Endothelial cell of umbilical vein (primary cell): ENCODE measurements at regions not wholly inside any gene's neighbourhood (a gene's known extent, or its start where the extent isn't known, plus 50 kb on each side); places are given as distances from the start of the nearest gene placed in this dataset.

ENCODE experiments used
- BruUV-seq: library from RNA; stranded (reverse); fragments of 400-500 nt; replicated peaks from 2 replicates; lab custom pipeline; 2021; lab: Mats Ljungman, UMichigan
- CTCF ChIA-PET: fragments of 300-600, 350-600 bp; sonication (Branson Sonifier 250); formaldehyde crosslinking; loops from one replicate; lab custom pipeline; 2021; ENCODE audit warnings: antibody characterized with exemption, inconsistent platforms; lab: Charles Lee
- POLR2A ChIA-PET: fragments of 300-600, 350-600 bp; sonication (Branson Sonifier 250); formaldehyde crosslinking; loops from one replicate; lab custom pipeline; 2021; ENCODE audit warnings: antibody characterized with exemption, inconsistent platforms; lab: Charles Lee
- DNase-seq: peaks from one replicate; pipeline ENCODE4 v3.0.0-alpha.2; 2011; ENCODE audit warnings: low read depth, low spot score
- FAIRE-seq: peaks from 2 replicates; lab custom pipeline; 2011; peaks lifted over from hg19 to GRCh38; lab: Jason Lieb, UNC
- H2AFZ ChIP-seq: 2 replicates; pipeline ENCODE4 v1.6.0; 2012; ENCODE audit warnings: low read depth, low read length, control low read depth, inconsistent platforms
- H3K27ac ChIP-seq: 2 replicates; pipeline ENCODE4 v1.5.1; 2011; ENCODE audit warnings: low read depth, mild to moderate bottlenecking, control low read depth, low read length, moderate library complexity; ENCODE audit not compliant: insufficient read depth
- H3K27me3 ChIP-seq, 2 experiments: 2 replicates each; pipeline versions ENCODE4 v1.6.0 to v1.6.1; 2011; ENCODE audit warnings: low read length in 2 of 2, mixed read lengths in 1 of 2; ENCODE audit not compliant: control insufficient read depth in 2 of 2, insufficient read depth in 2 of 2
- H3K36me3 ChIP-seq, 2 experiments: 2 replicates in 1 of 2; 3 replicates in 1 of 2; pipeline ENCODE4 v1.5.1; 2011; ENCODE audit warnings: low read length in 2 of 2, mild to moderate bottlenecking in 1 of 2, moderate library complexity in 1 of 2; ENCODE audit not compliant: control insufficient read depth in 2 of 2, insufficient read depth in 2 of 2; ENCODE audit errors: extremely low read depth in 1 of 2
- H3K4me1 ChIP-seq: 3 replicates; pipeline ENCODE4 v1.5.1; 2011; ENCODE audit warnings: mild to moderate bottlenecking, low read length; ENCODE audit not compliant: control insufficient read depth, insufficient read depth; ENCODE audit errors: extremely low read depth
- H3K4me2 ChIP-seq: 2 replicates; pipeline ENCODE4 v1.6.1; 2011; ENCODE audit warnings: low read length, control low read depth, mixed read lengths; ENCODE audit not compliant: insufficient read depth
- H3K4me3 ChIP-seq, 3 experiments: fragments of 200-600 bp in 1 of 3; sonication (generic), shearing (Covaris generic) in 1 of 3; replicated peaks in 1 of 3; 2 replicates each; pipeline ENCODE4 v1.5.1; 2011 to 2016; ENCODE audit warnings: control low read depth in 3 of 3, low read length in 3 of 3, mild to moderate bottlenecking in 2 of 3, inconsistent platforms in 1 of 3, low read depth in 1 of 3, moderate library complexity in 1 of 3; ENCODE audit not compliant: insufficient read depth in 1 of 3
- H3K79me2 ChIP-seq: 2 replicates; pipeline ENCODE4 v1.6.0; 2012; ENCODE audit warnings: low read length, inconsistent platforms; ENCODE audit not compliant: control insufficient read depth, insufficient read depth
- H3K9ac ChIP-seq: replicated peaks from 2 replicates; pipeline ENCODE3; 2011; ENCODE audit warnings: low read length, control low read depth; ENCODE audit not compliant: insufficient read depth; ENCODE audit errors: extremely low read depth
- H3K9me1 ChIP-seq: replicated peaks from 3 replicates; pipeline ENCODE4 v1.6.0; 2011; ENCODE audit warnings: mild to moderate bottlenecking, low read length; ENCODE audit not compliant: control insufficient read depth, insufficient read depth; ENCODE audit errors: extremely low read depth
- H3K9me3 ChIP-seq: replicated peaks from 2 replicates; pipeline ENCODE4 v1.5.1; 2012; ENCODE audit warnings: low read length, inconsistent platforms; ENCODE audit not compliant: control insufficient read depth, insufficient read depth
- H4K20me1 ChIP-seq: replicated peaks from 2 replicates; pipeline ENCODE3; 2011; ENCODE audit warnings: mild to moderate bottlenecking, low read length; ENCODE audit not compliant: control insufficient read depth, insufficient read depth; ENCODE audit errors: extremely low read depth
- EZH2 ChIP-seq: IDR thresholded peaks from 2 replicates; pipeline ENCODE4 v1.6.1; 2012; ENCODE audit warnings: borderline replicate concordance, low read depth, mild to moderate bottlenecking, moderate library complexity, low read length, inconsistent platforms; ENCODE audit not compliant: severe bottlenecking
- FOS ChIP-seq: IDR thresholded peaks from 2 replicates; pipeline ENCODE4 v1.6.1; 2011; ENCODE audit warnings: mild to moderate bottlenecking, low read length, moderate library complexity, borderline replicate concordance; ENCODE audit not compliant: insufficient read depth
- GATA2 ChIP-seq: IDR thresholded peaks from 2 replicates; pipeline ENCODE4 v1.7.0; 2011; ENCODE audit warnings: low read depth, mild to moderate bottlenecking, moderate library complexity, mixed read lengths, low read length; ENCODE audit not compliant: insufficient read length, insufficient read depth
- JUN ChIP-seq: IDR thresholded peaks from 2 replicates; pipeline ENCODE4 v1.6.1; 2011; ENCODE audit warnings: borderline replicate concordance, low read depth; ENCODE audit not compliant: insufficient read length, insufficient read depth
- MYC ChIP-seq: IDR thresholded peaks from one replicate; pipeline ENCODE4 v1.6.1; 2011; ENCODE audit warnings: mild to moderate bottlenecking, low read depth, low read length
- POLR2A ChIP-seq: IDR thresholded peaks from 2 replicates; pipeline ENCODE4 v1.6.1; 2012; ENCODE audit warnings: low read depth, mild to moderate bottlenecking, control low read depth, low read length
- POLR2AphosphoS5 ChIP-seq: IDR thresholded peaks from 2 replicates; pipeline ENCODE4 v1.6.1; 2012; ENCODE audit warnings: low read depth, mild to moderate bottlenecking, control low read depth, low read length, moderate library complexity; ENCODE audit not compliant: insufficient read depth
- dilution Hi-C: fragments of 300-500 bp; cut with MboI; formaldehyde crosslinking; loops from one replicate; pipeline ENCODE4 v1.15.0; 2019; ENCODE audit warnings: low sequenced_read_pairs; ENCODE audit not compliant: extremely low pct_ligation_motif_present
- intact Hi-C: fragments of 100-400 bp; cut with micrococcal nuclease; formaldehyde crosslinking; loops from one replicate; pipeline ENCODE4 v1.10.0; 2022
- TF ChIP-seq, protein P1 (sequence below): IDR thresholded peaks from 2 replicates; pipeline ENCODE4 v1.6.1; 2011; ENCODE audit not compliant: insufficient read depth, insufficient read length
- TF ChIP-seq, protein P2 (sequence below), 2 donors: IDR thresholded peaks; 1 replicate in 1 of 2; 2 replicates in 1 of 2; pipeline ENCODE4 v1.5.1; 2011; ENCODE audit warnings: low read length in 2 of 2, mild to moderate bottlenecking in 2 of 2, moderate library complexity in 2 of 2, control low read depth in 1 of 2, inconsistent platforms in 1 of 2, low read depth in 1 of 2; ENCODE audit not compliant: insufficient read depth in 1 of 2; ENCODE audit errors: extremely low read depth in 1 of 2

DNA sequence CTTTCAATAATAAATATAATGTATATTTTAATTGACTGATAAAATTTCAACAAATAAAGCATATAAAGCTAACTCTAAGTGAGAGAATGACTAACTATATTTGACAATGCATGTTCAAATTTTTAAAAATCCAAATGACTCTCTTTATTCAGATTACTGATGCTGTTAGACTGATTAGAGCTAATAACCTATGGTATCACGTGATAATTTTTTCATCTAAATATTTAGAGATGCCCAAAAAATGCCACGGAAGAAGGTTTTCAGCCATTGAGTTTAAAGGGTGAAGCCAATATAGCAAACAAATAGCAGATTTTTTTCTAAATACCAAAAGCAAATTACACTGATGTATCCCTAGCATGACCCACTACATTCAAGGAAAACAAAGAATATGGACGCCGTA, 61.1 kb upstream of the OR10J4 start:
- no TSS peak for BruUV-seq
- dilution Hi-C loops, result no loop called here

More for the DNA sequence above, 61.1 kb upstream of the OR10J4 start:
- Histone ChIP-seq H3K4me3 (no peak overlapping the region), H3K4me1 (no peaks in the 10 kb centered on the region), H3K27me3 (no peaks in the 10 kb centered on the region), H3K79me2 (no peaks in the 10 kb centered on the region), H3K9ac (no peak overlapping the region), H2AFZ (no peak overlapping the region), H3K36me3 (no peaks in the 10 kb centered on the region), H3K9me3 (no peaks in the 10 kb centered on the region), H4K20me1 (no peaks in the 10 kb centered on the region), H3K9me1 (no peaks in the 10 kb centered on the region), H3K4me2 (no peak overlapping the region), H3K27ac (no peak overlapping the region)
- no peak for DNase-seq
- POLR2A ChIA-PET, result no interaction called here
- intact Hi-C loops, result no loop called here
- TF ChIP-seq, protein P1, sequence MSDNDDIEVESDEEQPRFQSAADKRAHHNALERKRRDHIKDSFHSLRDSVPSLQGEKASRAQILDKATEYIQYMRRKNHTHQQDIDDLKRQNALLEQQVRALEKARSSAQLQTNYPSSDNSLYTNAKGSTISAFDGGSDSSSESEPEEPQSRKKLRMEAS, result no peak
- TF ChIP-seq EZH2 (no peak), GATA2 (no peak), JUN (no peak), POLR2A (no peak), FOS (no peak), POLR2AphosphoS5 (no peak), MYC (no peak)
- TF ChIP-seq, protein P2, sequence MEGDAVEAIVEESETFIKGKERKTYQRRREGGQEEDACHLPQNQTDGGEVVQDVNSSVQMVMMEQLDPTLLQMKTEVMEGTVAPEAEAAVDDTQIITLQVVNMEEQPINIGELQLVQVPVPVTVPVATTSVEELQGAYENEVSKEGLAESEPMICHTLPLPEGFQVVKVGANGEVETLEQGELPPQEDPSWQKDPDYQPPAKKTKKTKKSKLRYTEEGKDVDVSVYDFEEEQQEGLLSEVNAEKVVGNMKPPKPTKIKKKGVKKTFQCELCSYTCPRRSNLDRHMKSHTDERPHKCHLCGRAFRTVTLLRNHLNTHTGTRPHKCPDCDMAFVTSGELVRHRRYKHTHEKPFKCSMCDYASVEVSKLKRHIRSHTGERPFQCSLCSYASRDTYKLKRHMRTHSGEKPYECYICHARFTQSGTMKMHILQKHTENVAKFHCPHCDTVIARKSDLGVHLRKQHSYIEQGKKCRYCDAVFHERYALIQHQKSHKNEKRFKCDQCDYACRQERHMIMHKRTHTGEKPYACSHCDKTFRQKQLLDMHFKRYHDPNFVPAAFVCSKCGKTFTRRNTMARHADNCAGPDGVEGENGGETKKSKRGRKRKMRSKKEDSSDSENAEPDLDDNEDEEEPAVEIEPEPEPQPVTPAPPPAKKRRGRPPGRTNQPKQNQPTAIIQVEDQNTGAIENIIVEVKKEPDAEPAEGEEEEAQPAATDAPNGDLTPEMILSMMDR (IDR thresholded peaks at IDR 0.05; ENCODE audit: extremely low read depth in 1 of 2, insufficient read depth in 1 of 2, low read depth in 1 of 2, low read length in 2 of 2), result no peak
- no peak for FAIRE-seq
- CTCF ChIA-PET, result interaction anchor here (0.7 to 1.1 kb wide), 2 partner anchors 138 to 173 kb away, joined by 3 to 5 read pairs; no protein-coding TSS in a partner anchor
